ENCODE measurements at regions not wholly inside any gene's neighbourhood (a gene's known extent, or its start where the extent isn't known, plus 50 kb on each side); places are given as distances from the start of the nearest gene placed in this dataset.

DNA sequence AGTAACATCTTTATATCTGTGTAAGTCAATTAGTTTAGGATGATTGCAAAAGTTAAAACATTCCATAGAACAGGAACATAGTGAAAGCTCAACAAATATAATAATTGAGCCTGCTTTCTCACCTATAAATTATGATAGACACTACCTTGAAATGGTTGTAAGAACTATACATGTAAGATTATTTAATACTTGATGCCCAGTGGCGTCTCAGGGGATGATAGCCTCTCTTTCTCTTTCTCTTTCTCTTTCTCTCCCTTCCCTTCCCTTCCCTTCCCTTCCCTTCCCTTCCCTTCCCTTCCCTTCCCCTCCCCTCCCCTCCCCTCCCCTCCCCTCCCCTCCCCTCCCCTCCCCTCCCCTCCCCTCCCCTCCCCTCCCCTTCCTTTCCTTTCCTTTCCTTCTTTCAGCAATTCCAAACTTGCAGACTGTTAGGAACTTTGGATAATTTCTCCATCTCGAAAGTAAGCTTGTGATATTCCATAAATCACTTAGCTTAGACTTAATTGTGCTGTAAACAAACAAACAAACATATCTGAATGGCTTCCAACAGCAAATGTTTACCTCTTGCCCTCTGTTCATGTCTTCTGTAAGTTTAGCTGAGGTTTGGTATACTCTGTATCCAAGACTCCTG lies 1102.7 kb downstream of the TSN start:
- DNase-seq: no peak

DNA sequence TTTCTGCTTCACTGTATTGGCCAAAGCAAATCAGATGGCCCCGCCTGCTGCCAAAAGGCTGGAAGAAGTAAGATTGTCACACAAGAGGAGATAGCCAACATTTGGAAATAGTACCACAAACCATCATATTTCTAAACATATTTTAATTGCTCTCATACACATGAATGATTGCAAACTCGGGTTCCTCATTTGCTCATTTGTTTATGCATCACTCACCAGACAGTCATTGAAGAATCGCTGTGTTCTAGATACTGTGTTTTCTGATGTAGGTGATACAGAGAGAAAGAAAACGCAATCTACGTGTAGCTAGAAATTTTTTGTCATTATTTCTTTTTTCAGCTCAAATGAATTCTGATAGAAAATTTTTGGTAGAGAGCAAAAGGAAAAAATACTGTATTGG lies 1103.4 kb downstream of the TSN start:
- DNase-seq: no peak

DNA sequence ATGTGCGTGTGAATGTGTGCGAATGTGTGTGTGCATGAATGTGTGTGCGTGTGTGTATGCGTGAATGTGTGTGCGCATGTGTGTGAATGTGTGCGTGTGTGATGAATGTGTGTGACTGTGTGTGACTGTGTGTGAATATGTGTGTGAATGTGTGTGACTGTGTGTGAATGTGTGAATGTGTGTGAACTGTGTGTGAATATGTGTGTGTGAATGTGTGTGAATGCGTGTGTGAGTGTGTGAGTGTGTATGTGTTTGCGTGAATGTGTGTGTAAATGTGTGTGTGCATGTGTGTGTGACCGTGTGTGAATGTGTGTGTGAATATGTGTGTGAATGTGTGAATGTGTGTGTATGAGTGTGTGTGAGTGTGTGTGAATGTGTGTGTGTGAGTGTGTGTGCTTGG lies 1103.8 kb downstream of the TSN start:
- no peak for DNase-seq

DNA sequence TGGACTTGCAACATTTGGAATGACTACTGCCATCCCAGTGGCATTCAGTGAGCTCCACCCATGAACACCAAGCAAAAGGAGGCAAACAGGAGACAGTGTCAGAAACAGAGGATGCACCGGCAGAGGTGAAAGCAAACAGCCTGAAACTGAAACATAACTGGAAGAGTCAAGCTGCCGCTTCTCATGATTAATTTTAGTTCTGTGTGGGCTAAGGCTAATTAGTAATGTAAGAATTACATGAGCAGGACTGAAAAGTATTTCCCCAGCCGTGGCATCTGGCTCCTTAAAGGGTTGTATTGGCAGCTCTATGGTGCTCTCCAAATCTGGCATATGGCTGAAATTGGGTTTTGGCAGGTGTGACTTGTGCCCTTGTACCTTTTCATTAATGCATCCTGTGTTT lies 1108.1 kb downstream of the TSN start:
- DNase-seq: no peak

DNA sequence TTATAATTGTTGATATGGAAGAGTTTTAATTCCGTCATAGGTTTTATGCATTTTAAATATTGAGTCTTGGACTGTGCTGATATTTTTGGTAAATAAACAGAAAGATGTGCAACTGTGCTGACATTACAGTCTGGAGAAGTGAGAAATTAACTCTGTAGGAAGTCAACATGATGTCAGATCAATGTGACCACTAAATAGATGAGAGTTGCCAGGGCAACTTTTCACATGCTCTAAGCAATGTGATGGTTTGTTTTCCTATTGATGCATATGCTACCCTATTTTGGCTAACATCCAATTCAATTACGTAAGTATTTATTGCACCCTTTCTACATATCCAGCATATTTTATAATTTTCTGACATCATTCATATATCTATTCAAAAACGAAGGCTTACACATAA lies 1109.3 kb downstream of the TSN start:
- no peak for DNase-seq

DNA sequence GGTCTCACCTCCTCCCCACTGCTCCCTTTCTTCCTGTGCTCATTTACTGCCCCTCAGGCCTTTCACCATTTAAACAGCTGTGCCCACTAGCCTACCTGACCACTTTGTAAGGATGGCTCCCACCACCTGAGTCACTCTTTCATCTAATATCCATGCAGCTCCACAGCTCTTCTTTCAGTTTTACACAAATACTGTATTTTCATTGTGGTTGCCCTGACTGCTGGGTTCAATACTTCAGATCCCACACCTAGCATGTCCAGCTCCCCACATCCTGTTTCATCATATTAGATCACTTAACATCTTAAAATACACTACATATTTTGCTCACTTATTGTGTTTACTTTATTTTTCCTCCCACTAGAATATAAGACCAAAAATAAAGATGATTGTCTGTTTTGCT lies 1110.6 kb downstream of the TSN start:
- DNase-seq: no peak

DNA sequence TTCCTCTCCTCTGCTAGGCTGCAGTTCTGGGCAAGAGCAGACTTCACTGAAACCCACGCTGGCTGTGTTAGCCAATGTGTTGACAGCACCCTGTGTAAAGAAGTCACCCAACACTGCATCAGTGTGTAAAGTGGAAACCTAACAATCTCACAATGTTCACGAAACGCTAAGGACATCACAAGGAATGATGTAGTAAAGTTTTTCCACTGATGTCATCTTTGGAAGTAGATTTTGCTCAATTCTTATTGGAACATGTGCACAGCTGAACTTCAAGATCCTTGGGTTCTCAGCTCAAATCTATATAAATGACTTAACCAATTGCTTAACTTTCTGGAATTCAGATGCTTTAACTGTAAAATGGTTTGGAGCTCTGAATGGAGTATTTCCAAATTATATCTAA lies 1112.5 kb downstream of the TSN start:
- no peak for DNase-seq

DNA sequence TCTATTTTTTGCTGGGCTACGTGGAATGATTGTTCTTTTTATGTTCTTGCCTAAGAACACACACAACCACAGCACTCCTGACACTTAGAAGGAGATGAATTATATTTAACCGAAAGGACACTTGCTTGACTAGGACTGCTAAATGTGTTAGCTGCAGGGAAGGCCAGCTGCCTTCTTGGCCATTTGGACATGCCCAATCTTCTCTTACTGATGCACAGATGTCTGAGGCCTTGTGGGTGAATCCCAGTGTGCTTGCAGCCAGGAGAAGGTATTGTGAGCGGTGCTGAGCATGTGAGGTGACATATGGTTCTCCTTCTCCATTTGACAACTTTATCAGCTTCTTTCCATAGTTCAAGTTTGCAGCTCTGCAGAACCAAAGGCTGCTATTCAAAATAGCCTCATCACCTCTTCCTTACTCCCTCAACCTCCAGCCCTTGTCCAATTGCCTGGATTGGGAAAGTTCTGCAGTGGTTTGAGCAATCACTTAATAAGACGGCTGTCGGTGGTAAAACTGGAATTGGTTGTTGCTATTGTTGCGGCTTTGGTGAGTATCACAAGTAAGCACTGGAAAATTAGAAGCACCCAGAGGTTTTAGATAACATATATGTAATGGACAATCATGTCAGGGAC lies 1113.3 kb downstream of the TSN start:
- no peak for DNase-seq

DNA sequence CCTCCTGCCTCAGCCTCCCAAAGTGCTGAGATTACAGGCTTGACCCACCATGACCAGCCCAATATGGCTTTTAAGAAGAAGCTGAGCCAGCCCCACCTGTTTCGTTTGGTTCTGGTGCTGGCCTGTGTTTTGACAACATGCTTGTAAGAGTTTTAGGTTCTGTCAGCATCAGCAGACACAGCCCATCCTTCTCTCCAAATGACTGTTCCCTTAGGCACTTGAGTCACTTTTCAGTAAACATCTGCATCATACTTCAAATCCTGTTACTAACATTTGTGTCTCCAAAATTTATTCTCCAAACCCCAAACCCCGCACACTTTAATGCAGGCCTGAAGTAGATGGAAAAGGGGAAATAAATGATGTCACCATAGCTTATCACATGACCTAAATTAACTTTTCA lies 1118.5 kb downstream of the TSN start:
- no peak for DNase-seq

DNA sequence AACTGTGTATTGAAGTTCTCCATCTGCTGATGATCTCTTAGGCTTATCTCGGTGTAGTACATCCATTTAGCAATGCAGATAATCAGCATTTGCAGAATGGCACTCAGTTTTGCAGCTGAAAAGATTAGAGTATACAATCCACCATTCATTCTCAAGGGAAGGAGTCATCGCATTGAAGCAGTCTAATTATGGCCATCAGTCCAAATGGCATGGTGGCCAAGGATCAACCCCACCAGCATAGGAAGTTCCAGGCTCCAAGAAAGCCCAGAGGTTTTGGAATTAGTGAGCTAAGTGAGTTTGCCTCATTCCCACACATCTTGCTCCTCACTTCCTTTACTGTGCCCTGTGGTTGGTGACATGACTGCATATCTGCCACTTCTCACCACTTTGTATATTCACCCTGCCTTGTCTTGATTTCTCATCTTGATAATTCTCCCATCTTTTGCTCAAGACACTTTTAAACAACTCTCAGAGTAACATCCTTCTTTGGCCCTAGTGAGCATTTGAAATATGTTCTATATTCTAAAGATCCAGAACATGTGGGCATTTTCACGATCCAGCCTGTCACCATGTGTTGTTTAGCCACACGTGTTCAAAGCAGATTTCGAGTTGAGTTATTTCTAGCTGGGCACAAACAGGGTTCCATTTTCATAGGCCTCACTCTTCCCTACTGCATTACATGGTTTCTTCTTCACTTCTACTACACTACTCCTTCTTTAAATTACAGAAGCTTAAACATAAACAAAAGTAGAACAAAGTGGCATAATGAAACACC lies 1119.8 kb downstream of the TSN start:
- DNase-seq: no peak

DNA sequence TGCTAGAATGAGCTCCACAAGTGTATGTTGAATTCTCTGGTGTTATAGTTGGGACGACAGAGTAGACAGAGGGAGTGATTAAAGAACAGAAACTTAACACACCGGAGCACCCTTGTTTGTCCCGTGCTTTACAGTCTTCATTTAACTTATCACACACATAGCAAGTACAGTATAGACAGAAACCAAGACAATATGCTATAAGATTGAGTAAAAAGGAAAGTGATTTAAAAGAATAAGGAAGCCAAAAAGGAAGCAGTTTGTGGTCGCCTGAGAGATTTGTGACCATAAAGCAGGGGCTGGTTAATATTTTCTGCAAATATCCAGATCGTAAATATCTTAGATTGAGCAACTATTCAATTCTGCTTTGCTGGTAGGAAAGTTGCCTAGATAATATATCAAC lies 1128.4 kb downstream of the TSN start:
- no peak for DNase-seq

DNA sequence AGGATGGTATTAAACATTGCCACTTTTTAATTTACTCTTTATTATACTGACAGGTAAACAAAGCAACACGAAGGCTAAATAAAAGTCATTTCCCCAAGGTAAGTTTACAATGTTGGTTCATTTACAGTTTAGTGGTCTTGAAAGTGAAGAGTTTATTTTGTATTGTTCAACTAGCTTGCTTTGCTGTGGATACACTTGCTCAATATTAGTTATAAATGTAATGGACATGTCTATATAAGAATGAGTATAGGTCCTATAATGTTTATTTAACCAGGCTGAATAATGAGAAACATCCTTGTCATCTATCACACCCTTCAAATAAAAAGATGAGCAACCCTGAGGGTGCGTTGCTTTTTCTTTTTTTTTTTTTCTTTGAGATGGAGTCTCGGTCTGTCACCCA lies 1129.4 kb downstream of the TSN start:
- no peak for DNase-seq

DNA sequence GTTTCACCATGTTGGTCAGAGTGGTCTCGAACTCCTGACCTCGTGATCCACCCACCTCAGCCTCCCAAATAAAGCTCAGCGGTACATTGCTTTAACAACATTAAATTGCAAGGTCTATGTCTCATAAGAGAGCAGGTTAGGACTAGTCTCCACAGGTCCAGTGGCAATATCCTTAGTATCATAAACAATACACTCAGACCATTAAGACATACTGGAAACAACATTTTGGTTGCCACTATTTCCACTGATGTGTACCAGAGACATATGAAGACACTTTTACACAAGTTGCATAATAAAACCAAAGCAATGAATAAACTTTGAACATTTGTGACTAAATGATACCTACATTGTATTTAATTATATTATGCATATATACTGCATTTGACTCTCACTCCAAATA lies 1130.0 kb downstream of the TSN start:
- DNase-seq: no peak

DNA sequence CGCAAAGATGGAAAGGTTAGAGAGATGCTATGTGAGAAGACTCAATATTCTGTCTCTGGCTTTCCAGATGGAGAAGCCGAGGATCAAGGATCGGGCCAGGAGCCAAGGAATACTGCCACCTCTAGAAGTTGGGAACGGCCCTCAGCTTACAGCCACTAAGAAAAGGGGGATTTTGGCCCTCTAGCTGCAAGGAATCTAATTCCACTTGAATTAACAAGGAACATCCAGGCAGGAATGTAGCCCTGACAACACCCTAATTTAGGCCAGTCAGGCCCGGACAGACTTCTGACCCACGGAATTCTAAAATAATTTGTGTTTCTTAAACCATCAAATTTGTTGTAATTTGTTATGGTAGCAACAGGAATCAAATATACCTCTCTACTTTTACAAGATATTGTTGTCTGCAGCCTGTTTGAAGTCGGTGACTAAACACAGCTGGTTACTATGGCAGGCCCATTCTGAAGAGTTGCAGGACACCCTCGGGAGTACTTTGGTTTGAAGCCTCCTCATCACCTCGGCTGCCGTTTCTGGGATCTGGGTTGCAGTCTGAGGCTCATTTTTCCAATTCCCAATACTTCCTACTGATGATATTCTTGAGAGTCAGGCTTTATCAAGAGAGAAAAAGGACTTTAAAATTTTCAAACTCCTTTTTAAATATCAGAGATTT lies 1131.2 kb downstream of the TSN start:
- DNase-seq: peak; percentile 3

DNA sequence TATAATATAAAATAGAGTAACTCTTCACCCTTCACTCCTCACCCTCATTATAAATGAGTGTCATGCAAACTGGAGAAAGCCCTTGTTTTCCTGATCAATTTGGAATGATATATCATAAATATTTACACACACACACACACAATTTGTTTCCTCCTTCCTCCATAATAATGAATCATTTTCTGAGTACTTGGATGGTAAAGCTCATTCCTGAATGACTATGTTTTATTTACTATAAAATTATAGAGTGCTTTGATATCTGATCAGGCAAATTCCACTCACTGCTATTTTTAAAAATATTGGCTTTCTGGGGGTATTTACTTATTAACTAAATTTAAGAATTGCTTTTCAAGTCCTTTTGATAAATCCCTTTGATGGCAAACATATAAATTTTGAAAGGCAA lies 1125.5 kb upstream of the CNTNAP5 start:
- DNase-seq: no peak

DNA sequence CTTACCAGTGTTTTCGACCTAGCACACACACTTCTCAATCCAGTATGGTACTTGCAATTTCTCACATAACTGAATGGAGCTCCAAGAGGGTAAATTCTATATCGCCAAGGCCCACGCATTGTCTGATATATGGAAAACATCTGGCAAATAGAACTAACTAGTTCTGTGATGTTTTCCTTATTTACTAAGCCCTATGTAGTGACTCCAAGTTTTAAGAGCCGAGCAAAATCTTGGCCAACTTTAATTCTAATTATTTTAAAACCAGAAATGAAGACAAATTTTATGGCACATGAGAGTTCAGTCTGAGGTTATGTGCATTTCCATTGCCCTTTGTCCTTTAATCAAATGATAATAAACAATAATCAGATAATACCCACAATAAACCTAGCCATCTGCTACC lies 1119.7 kb upstream of the CNTNAP5 start:
- DNase-seq: no peak

DNA sequence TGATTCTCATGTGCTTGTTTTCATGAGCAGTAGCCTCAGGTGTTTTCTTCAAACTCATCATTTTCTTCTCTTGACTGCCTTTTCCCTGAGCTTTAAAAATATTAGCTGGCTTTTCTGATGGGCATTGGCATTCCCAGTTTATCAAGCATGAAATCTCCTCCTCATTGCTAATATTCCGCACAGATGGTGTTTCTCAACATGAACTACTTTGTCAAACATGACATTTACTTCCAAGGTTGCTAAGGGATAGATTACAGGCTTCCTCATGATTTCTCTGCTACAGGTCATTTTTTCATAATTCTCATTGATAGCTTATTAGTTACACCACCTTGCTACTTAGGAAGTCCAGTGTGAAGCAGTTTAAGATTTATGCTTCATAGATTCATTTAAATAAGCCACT lies 1116.9 kb upstream of the CNTNAP5 start:
- DNase-seq: no peak

DNA sequence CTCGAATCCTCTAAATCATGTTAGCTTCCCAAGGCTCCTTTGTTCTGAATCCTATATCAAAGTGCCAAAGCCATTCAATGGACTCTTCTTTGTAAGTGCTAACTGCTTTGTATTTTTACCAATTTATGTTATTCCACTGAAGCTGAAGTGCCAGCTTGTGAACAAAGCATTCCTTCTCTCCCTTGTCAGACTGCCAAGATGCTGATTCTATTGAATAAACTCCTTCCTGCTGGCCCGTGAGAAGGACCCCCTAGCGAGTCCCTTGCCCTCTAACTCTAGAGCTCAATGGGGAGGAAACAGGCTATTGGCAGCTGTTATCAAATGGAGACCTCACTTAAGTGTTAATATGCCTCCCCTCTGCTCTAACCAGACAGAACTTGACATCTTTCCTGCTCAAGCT lies 1097.9 kb upstream of the CNTNAP5 start:
- no peak for DNase-seq

DNA sequence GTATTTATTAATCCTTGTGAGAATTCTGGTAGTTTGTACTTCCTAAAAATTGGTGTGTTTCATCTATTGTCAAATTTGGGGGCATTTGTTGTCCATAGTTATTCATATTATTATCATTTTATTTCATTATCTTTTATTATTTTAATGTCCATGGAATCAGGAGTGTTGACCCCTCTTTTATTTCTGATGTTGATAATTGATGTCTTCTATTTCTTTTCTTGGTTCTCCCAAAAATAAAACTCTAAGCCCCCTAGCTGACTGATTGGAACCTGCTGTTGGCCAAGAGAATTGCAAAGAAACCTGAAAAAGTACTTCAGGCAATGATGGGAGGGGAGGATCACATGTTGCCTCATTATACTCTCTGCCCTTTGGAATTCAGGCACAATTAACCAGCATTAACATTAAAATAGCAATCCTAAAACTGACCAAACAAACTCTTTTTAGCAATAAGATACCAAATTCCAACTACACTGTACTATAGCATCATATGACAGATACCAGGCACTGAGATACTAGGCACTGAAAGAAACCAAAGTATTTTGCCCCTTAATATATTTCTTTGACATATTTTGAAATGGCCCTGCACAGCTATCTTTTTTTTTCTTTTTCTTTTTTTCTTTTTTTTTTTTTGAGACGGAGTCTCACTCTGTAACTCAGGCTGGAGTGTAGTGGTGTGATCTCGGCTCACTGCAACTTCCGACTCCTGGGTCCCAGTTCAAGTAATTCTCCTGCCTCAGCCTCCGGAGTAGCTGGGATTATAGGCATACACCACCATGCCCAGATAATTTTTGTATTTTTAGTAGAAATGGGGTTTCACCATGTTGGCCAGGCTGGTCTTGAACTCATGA lies 1097.2 kb upstream of the CNTNAP5 start:
- no peak for DNase-seq

DNA sequence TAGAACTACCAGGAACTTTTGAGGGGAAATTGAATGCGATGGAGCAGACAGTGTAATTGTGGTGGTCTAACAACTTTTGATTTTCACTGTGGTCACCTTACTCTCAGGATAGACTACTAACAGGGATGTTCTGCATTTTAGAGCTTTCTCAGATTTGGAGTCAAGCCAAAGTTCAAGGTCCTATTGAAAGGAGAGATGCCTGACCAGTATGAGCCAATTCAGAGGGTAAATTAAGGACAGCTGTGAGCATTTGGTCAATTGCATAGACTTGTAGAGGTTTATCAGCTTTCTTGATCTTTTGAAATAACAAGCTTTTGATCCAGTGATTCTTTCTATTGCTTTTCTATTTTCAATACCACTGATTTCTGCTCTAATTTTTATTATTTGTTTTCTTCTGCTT lies 1095.7 kb upstream of the CNTNAP5 start:
- DNase-seq: no peak

DNA sequence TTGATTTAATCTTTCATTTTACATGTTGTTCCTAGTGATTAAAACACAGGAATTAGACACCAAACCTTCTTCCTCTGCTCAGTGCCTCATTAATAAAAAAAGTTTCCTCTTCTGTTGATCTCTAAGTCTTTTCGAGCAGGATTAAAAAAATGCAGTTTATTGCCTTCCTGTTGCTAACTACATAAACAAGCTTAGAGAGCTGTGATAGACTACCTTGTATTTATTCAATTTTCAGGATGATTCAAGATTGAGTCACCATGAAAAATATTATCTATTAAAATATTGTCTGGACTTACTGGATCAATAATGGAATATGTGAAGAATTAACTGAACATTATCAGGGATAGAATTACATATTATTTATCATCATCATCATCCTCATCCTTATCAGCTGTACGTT lies 1089.6 kb upstream of the CNTNAP5 start:
- no peak for DNase-seq

DNA sequence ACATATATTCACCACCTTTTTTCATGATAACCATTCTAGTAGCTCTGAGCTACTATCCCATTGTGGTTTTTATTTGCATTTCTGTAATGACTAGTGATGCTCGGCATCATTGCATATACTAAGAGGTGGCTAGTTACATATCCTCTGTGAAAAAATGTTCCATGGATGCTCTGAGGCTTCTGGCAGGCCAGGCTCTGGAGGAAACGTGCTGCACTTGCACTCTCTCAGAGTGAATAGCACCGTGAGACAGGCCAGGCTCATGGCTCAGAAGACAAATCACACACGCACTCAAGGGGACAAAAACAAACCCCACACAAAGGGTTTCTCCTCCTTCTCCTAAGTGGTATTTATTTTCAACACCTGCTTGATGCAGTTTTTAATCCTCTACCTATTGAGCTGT lies 1085.3 kb upstream of the CNTNAP5 start:
- no peak for DNase-seq

DNA sequence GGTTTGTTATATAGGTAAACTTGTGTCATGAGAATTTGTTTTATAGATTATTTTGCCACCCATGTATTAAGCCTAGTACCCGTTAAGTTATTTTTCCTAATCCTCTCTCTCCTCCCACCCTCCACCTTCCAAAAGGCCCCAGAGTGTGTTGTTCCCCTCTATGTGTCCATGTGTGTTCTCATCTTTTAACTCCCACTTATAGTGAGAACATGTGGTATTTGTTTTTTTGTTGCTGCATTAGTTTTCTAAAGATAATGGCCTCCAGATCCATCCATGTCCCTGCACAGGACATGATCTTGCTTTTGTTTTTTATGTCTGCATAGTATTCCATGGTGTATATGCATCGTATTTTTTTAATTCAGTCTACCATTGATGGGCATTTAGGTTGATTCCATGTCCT lies 1075.6 kb upstream of the CNTNAP5 start:
- no peak for DNase-seq

Data from NCI-H187 treated with DMSO at 0.1 percent for 48 hours (cell line).